CD14-positive monocyte (primary cell): ENCODE measurements at regions not wholly inside any gene's neighbourhood (a gene's known extent, or its start where the extent isn't known, plus 50 kb on each side); places are given as distances from the start of the nearest gene placed in this dataset.

Source experiments
- DNase-seq, 3 donors: peaks; one replicate each; pipeline ENCODE4 v3.0.0-alpha.2; 2011 to 2022
- H2AFZ ChIP-seq: 2 replicates; pipeline ENCODE4 v1.6.0; 2012; ENCODE audit warnings: mild to moderate bottlenecking, low read depth, low read length, inconsistent platforms; ENCODE audit not compliant: insufficient read depth, poor library complexity, severe bottlenecking
- H3K27ac ChIP-seq, 2 donors: 1 replicate in 1 of 2; 2 replicates in 1 of 2; pipeline ENCODE4 v1.5.1; 2012 to 2013; ENCODE audit warnings: low read length in 2 of 2, control low read depth in 1 of 2, inconsistent platforms in 1 of 2, low read depth in 1 of 2, mild to moderate bottlenecking in 1 of 2
- H3K27me3 ChIP-seq, 2 donors: one replicate each; pipeline versions ENCODE4 v1.6.0 to v1.6.1; 2011 to 2013; ENCODE audit warnings: low read length in 2 of 2; ENCODE audit not compliant: control insufficient read depth in 2 of 2, insufficient read depth in 2 of 2
- H3K36me3 ChIP-seq, 2 donors: replicated peaks in 1 of 2; 1 replicate in 1 of 2; 2 replicates in 1 of 2; pipeline versions ENCODE4 v1.5.1 to v1.6.1; 2012 to 2013; ENCODE audit warnings: low read length in 2 of 2, control low read depth in 1 of 2, inconsistent platforms in 1 of 2, mild to moderate bottlenecking in 1 of 2; ENCODE audit not compliant: insufficient read depth in 2 of 2, control insufficient read depth in 1 of 2
- H3K4me1 ChIP-seq, 2 donors: 1 replicate in 1 of 2; 2 replicates in 1 of 2; pipeline versions ENCODE4 v1.5.1 to v1.6.1; 2012 to 2013; ENCODE audit warnings: low read length in 2 of 2, control low read depth in 1 of 2, inconsistent platforms in 1 of 2, mild to moderate bottlenecking in 1 of 2, moderate library complexity in 1 of 2; ENCODE audit not compliant: insufficient read depth in 2 of 2, control insufficient read depth in 1 of 2
- H3K4me2 ChIP-seq: replicated peaks from 2 replicates; pipeline ENCODE3; 2012; ENCODE audit warnings: low read length, moderate library complexity, mild to moderate bottlenecking; ENCODE audit not compliant: poor library complexity, severe bottlenecking; ENCODE audit errors: extremely low read depth
- H3K4me3 ChIP-seq, 3 experiments: fragments of 200-600 bp in 1 of 3; sonication (generic) in 1 of 3; replicated peaks in 1 of 3; 1 replicate in 2 of 3; 2 replicates in 1 of 3; pipeline ENCODE4 v1.5.1; 2011 to 2013; ENCODE audit warnings: low read length in 3 of 3, mild to moderate bottlenecking in 3 of 3, control low read depth in 2 of 3, low read depth in 2 of 3, inconsistent platforms in 1 of 3, moderate library complexity in 1 of 3
- H3K79me2 ChIP-seq: 2 replicates; pipeline ENCODE4 v1.6.0; 2012; ENCODE audit warnings: mild to moderate bottlenecking, control low read depth, inconsistent platforms, low read length, moderate library complexity; ENCODE audit not compliant: insufficient read depth
- H3K9ac ChIP-seq: 2 replicates; pipeline ENCODE4 v1.6.0; 2017; ENCODE audit warnings: low read length, mild to moderate bottlenecking; ENCODE audit not compliant: insufficient read depth, poor library complexity, severe bottlenecking
- H3K9me3 ChIP-seq, 2 donors: replicated peaks in 1 of 2; 1 replicate in 1 of 2; 2 replicates in 1 of 2; pipeline versions ENCODE4 v1.5.1 to v1.6.1; 2012 to 2013; ENCODE audit warnings: low read length in 2 of 2, control low read depth in 1 of 2; ENCODE audit not compliant: control insufficient read depth in 1 of 2, insufficient read depth in 1 of 2
- H4K20me1 ChIP-seq: 2 replicates; pipeline ENCODE4 v1.6.0; 2012; ENCODE audit warnings: mild to moderate bottlenecking, low read length, control low read depth, moderate library complexity; ENCODE audit not compliant: insufficient read depth
- H3K27ac Mint-ChIP-seq, 7 donors: one replicate each; pipeline ENCODE4 v1.8.0; 2020; ENCODE audit warnings: mild to moderate bottlenecking in 7 of 7, mixed read lengths in 7 of 7, moderate library complexity in 6 of 7, inconsistent platforms in 2 of 7
- H3K27me3 Mint-ChIP-seq, 3 donors: one replicate each; pipeline ENCODE4 v1.8.0; 2021 to 2022; ENCODE audit warnings: low read depth in 3 of 3, mild to moderate bottlenecking in 3 of 3, mixed read lengths in 3 of 3, moderate library complexity in 3 of 3, inconsistent platforms in 1 of 3
- H3K36me3 Mint-ChIP-seq, 2 donors: one replicate each; pipeline ENCODE4 v1.8.0; 2020; ENCODE audit warnings: mixed read lengths in 2 of 2, inconsistent platforms in 1 of 2, mild to moderate bottlenecking in 1 of 2
- H3K4me1 Mint-ChIP-seq: one replicate; pipeline ENCODE4 v1.8.0; 2020; ENCODE audit warnings: mild to moderate bottlenecking, mixed read lengths
- H3K4me3 Mint-ChIP-seq, 2 donors: one replicate each; pipeline ENCODE4 v1.8.0; 2020; ENCODE audit warnings: mild to moderate bottlenecking in 2 of 2, mixed read lengths in 2 of 2, moderate library complexity in 1 of 2
- H3K9me3 Mint-ChIP-seq, 7 donors: one replicate each; pipeline ENCODE4 v1.8.0; 2020 to 2022; ENCODE audit warnings: mixed read lengths in 7 of 7, mild to moderate bottlenecking in 6 of 7, moderate library complexity in 6 of 7, inconsistent platforms in 2 of 7
- CTCF ChIP-seq: fragments of 200-600 bp; IDR thresholded peaks from one replicate; pipeline ENCODE4 v1.8.0; 2022; ENCODE audit warnings: antibody characterized with exemption, mild to moderate bottlenecking
- WGBS: methylation state at CpG from one replicate; pipeline ENCODE4 v1.1.5; 2013; ENCODE audit warnings: missing lambda C conversion rate; ENCODE audit not compliant: insufficient coverage; 5-methylcytosine and 5-hydroxymethylcytosine counted together
- intact Hi-C, 2 donors: fragments of 100-400 bp; cut with micrococcal nuclease; formaldehyde crosslinking; loops; one replicate each; pipeline versions ENCODE4 v1.15.0 to v1.15.1; 2023

- WGBS = 92% methylated on average over 10 of the region's 10 CpGs
- DNase-seq = no peak
- Histone ChIP-seq H2AFZ (no peak overlapping the region), H3K27ac (no peak overlapping the region), H3K4me3 (no peak overlapping the region), H3K27me3 (no peaks in the 10 kb centered on the region), H4K20me1 (no peaks in the 10 kb centered on the region), H3K4me2 (no peak overlapping the region), H3K36me3 (no peaks in the 10 kb centered on the region), H3K79me2 (no peaks in the 10 kb centered on the region), H3K9ac (no peak overlapping the region), H3K9me3 (peaks cover 46 to 48% of the 10 kb centered on the region in 2 donors), H3K4me1 (no peaks in the 10 kb centered on the region)
- Mint-ChIP-seq H3K36me3 (no peaks in the 10 kb centered on the region), H3K4me3 (no peak overlapping the region), H3K9me3 (peaks cover 18 to 47% (median 28%) of the 10 kb centered on the region in 7 donors), H3K27ac (no peak overlapping the region), H3K4me1 (no peaks in the 10 kb centered on the region), H3K27me3 (no peaks in the 10 kb centered on the region)
- TF ChIP-seq CTCF = no peak
- intact Hi-C loops = no loop called here
Observed at GRCh38 chr5:2556375-2556966, 195.0 kb downstream of the IRX2 start.

- Histone ChIP-seq H3K9me3 (peaks cover 37 to 42% of the 10 kb centered on the region in 2 donors), H3K4me2 (no peak overlapping the region)
Observed at GRCh38 chr5:2553611-2554010, 197.9 kb downstream of the IRX2 start.

More at GRCh38 chr5:2553611-2554010, 197.9 kb downstream of the IRX2 start:
- no peaks in the 10 kb centered on the region for H3K27me3 ChIP-seq
- H3K36me3 ChIP-seq = no peaks in the 10 kb centered on the region
- intact Hi-C loops = no loop called here
- H3K79me2 ChIP-seq = no peaks in the 10 kb centered on the region
- H4K20me1 ChIP-seq = no peaks in the 10 kb centered on the region
- H3K4me3 ChIP-seq = no peak overlapping the region
- no peak for TF ChIP-seq CTCF
- H2AFZ ChIP-seq = no peak overlapping the region
- DNase-seq = no peak
- WGBS = no CpG with 5 or more reads among the region's 2 CpGs
- Mint-ChIP-seq H3K4me1 (no peaks in the 10 kb centered on the region), H3K36me3 (no peaks in the 10 kb centered on the region), H3K9me3 (peaks cover 13 to 45% (median 25%) of the 10 kb centered on the region in 7 donors), H3K27ac (no peak overlapping the region), H3K27me3 (no peaks in the 10 kb centered on the region), H3K4me3 (no peak overlapping the region)
- H3K27ac ChIP-seq = no peak overlapping the region
- no peak overlapping the region for H3K9ac ChIP-seq
- no peaks in the 10 kb centered on the region for H3K4me1 ChIP-seq
